Smooth muscle cell (in vitro differentiated cells): ENCODE measurements at regions not wholly inside any gene's neighbourhood (a gene's known extent, or its start where the extent isn't known, plus 50 kb on each side); places are given as distances from the start of the nearest gene placed in this dataset.

ENCODE experiments used
- DNase-seq: peaks from one replicate; lab custom pipeline; 2025; ENCODE audit not compliant: unreplicated experiment; lab: John Stamatoyannopoulos, UW
- H2AFZ ChIP-seq: fragments of 200-600 bp; sonication (generic); 2 replicates; pipeline ENCODE4 v1.6.0; 2016; ENCODE audit warnings: antibody characterized with exemption, low read depth, mild to moderate bottlenecking
- H3F3A ChIP-seq: fragments of 200-600 bp; sonication (generic); 2 replicates; pipeline ENCODE4 v1.6.0; 2017; ENCODE audit warnings: antibody characterized with exemption, low read depth
- H3K27ac ChIP-seq: fragments of 200-600 bp; sonication (generic); 2 replicates; pipeline ENCODE4 v1.5.1; 2016; ENCODE audit warnings: low read depth, mild to moderate bottlenecking
- H3K27me3 ChIP-seq: fragments of 200-600 bp; sonication (generic); 2 replicates; pipeline ENCODE4 v1.6.1; 2016; ENCODE audit warnings: low read depth, mild to moderate bottlenecking
- H3K36me3 ChIP-seq: fragments of 200-600 bp; sonication (generic); 2 replicates; pipeline ENCODE4 v1.5.1; 2016; ENCODE audit warnings: low read depth
- H3K4me1 ChIP-seq: fragments of 200-600 bp; sonication (generic); 2 replicates; pipeline ENCODE4 v1.5.1; 2016; ENCODE audit warnings: low read depth
- H3K4me2 ChIP-seq: fragments of 200-600 bp; sonication (generic); 2 replicates; pipeline ENCODE4 v1.6.0; 2016; ENCODE audit warnings: mild to moderate bottlenecking
- H3K4me3 ChIP-seq: fragments of 200-600 bp; sonication (generic); 2 replicates; pipeline ENCODE4 v1.5.1; 2016; ENCODE audit warnings: mild to moderate bottlenecking
- H3K79me2 ChIP-seq: fragments of 200-600 bp; sonication (generic); 2 replicates; pipeline ENCODE4 v1.6.0; 2016; ENCODE audit warnings: low read depth, mild to moderate bottlenecking
- H3K9ac ChIP-seq: fragments of 200-600 bp; sonication (generic); 2 replicates; pipeline ENCODE4 v1.6.0; 2016; ENCODE audit warnings: low read depth
- H3K9me3 ChIP-seq: fragments of 200-600 bp; sonication (generic); replicated peaks from 2 replicates; pipeline ENCODE4 v1.5.1; 2016; ENCODE audit warnings: low read depth
- H4K20me1 ChIP-seq: fragments of 200-600 bp; sonication (generic); 2 replicates; pipeline ENCODE4 v1.6.0; 2016; ENCODE audit warnings: low read depth
- CTCF ChIP-seq: fragments of 200-600 bp; sonication (generic); IDR thresholded peaks from 2 replicates; pipeline ENCODE4 v1.5.1; 2017; ENCODE audit warnings: borderline replicate concordance, mild to moderate bottlenecking, antibody characterized with exemption; ENCODE audit not compliant: insufficient read depth, poor library complexity, severe bottlenecking
- WGBS: methylation state at CpG from one replicate; pipeline ENCODE4 v1.1.7; 2016; ENCODE audit warnings: low lambda C conversion rate; 5-methylcytosine and 5-hydroxymethylcytosine counted together

DNA sequence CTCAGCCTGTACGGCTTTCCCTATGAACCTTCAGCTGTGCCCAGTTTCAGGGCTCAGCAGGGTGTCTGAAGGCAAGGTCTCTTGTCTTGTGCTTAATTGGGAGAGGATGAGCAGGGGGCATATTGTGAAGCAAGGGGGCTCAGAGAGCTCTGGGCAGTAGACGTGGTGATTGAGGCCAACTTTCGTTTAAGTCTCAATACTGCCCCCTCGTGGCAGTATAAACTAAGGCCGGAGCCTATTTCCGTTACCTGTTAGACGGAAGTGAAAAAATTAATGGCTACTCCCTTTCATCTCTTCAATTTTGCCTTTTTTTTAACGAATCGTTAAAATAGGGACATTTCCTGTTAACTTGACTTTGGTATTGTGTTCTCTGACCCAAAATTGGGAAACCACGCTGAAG, 193.4 kb downstream of the TDRD15 start:
- Histone ChIP-seq H4K20me1 (no peaks in the 10 kb centered on the region), H3K27me3 (no peaks in the 10 kb centered on the region), H3F3A (no peaks in the 10 kb centered on the region), H3K9me3 (no peaks in the 10 kb centered on the region), H3K79me2 (no peaks in the 10 kb centered on the region), H3K9ac (no peak overlapping the region), H3K4me2 (no peak overlapping the region), H3K4me1 (no peaks in the 10 kb centered on the region), H3K27ac (no peak overlapping the region), H3K4me3 (no peak overlapping the region), H3K36me3 (no peaks in the 10 kb centered on the region), H2AFZ (no peak overlapping the region)
- TF ChIP-seq CTCF: peak; percentile 78
- peak; percentile 3 for DNase-seq
- WGBS: 14% methylated on average over 10 of the region's 10 CpGs

DNA sequence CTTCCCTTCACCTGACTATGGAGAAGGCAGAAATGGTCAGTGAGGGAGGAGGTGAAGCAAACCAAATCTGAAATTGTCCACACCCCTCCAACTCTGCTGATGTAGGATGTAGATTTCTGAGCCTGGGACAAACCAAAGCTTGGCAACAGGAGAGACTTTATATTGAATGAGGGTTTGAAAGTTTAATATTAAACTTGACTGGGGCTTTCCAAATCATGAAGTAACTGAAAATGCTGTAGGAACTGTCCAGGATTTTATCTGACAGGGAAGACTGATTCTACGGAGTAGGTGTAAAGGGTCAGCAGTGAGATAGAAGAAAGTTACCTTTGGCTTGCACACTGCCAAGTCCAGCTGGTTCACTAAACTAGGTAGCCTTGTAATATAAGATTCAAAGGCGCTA, 194.5 kb downstream of the TDRD15 start:
- Histone ChIP-seq H3K4me2 (no peak overlapping the region), H3F3A (no peaks in the 10 kb centered on the region), H3K9ac (no peak overlapping the region), H3K27me3 (no peaks in the 10 kb centered on the region), H2AFZ (no peak overlapping the region), H3K4me1 (no peaks in the 10 kb centered on the region), H4K20me1 (no peaks in the 10 kb centered on the region), H3K36me3 (no peaks in the 10 kb centered on the region), H3K4me3 (no peak overlapping the region), H3K27ac (no peak overlapping the region), H3K9me3 (no peaks in the 10 kb centered on the region), H3K79me2 (no peaks in the 10 kb centered on the region)
- 94% methylated on average over 2 of the region's 2 CpGs for WGBS
- no peak for TF ChIP-seq CTCF
- DNase-seq: no peak

DNA sequence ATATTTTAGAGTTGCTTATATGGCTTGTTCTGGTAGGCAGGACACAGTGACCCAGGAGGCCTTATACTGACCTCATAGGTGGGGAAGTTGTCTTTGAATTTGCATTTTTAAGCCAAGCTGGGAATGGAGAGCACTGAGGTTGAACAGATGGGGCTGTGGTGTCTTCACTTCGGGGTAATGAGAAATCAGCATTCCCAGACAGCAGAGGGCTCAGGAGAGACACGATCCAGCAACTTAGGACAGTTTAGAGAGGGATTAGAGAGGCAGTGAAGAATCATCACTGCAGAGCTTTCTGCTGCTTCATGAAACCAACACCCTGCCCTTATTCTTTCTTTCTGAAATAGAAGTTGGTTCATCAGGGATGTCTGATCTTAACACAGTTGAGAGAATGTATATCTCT, 202.4 kb downstream of the TDRD15 start:
- Histone ChIP-seq H3K9me3 (no peaks in the 10 kb centered on the region), H3K9ac (no peak overlapping the region), H3K27me3 (no peaks in the 10 kb centered on the region), H3K4me2 (no peak overlapping the region), H3F3A (no peaks in the 10 kb centered on the region), H3K27ac (no peak overlapping the region), H3K4me1 (no peaks in the 10 kb centered on the region), H3K36me3 (no peaks in the 10 kb centered on the region), H3K4me3 (no peak overlapping the region), H4K20me1 (no peaks in the 10 kb centered on the region), H2AFZ (no peak overlapping the region), H3K79me2 (no peaks in the 10 kb centered on the region)
- no peak for TF ChIP-seq CTCF
- 8% methylated on average over 2 of the region's 2 CpGs for WGBS
- DNase-seq: no peak

- H3K9me3 ChIP-seq: no peaks in the 10 kb centered on the region
- 35% methylated on average over 4 of the region's 4 CpGs for WGBS
- TF ChIP-seq CTCF: no peak
- no peak overlapping the region for H3K4me3 ChIP-seq
- no peaks in the 10 kb centered on the region for H3K79me2 ChIP-seq
- no peaks in the 10 kb centered on the region for H4K20me1 ChIP-seq
- no peaks in the 10 kb centered on the region for H3K36me3 ChIP-seq
- H3K4me1 ChIP-seq: no peaks in the 10 kb centered on the region
- H3F3A ChIP-seq: no peaks in the 10 kb centered on the region
- H3K27me3 ChIP-seq: no peaks in the 10 kb centered on the region
- no peak overlapping the region for H2AFZ ChIP-seq
- no peak for DNase-seq
- H3K27ac ChIP-seq: no peak overlapping the region
- H3K4me2 ChIP-seq: no peak overlapping the region
- H3K9ac ChIP-seq: no peak overlapping the region
Measured at GRCh38 chr2:21328177-21328576, 204.4 kb downstream of the TDRD15 start.
